ENCODE measurements at regions not wholly inside any gene's neighbourhood (a gene's known extent, or its start where the extent isn't known, plus 50 kb on each side); places are given as distances from the start of the nearest gene placed in this dataset.
"Not testable (repeated sequence)": the region's sequence is repeated elsewhere in the genome, so short reads cannot be mapped to it uniquely, and the experiment has no call there.

GRCh38 chrY:26352931-26353330, 731.0 kb downstream of the CDY1 start:
- H4K20me1 ChIP-seq (ENCODE audit: control insufficient read depth, insufficient read depth, low read length, poor library complexity, severe bottlenecking); H3K4me3 Mint-ChIP-seq; CTCF ChIA-PET; H3K4me3 ChIP-seq (ENCODE audit: control extremely low read depth in 1 of 5, extremely low read depth in 1 of 5, insufficient read depth in 1 of 5, low read depth in 2 of 5, low read length in 4 of 5); H2AFZ ChIP-seq (ENCODE audit: insufficient read depth, low read depth, low read length, poor library complexity, severe bottlenecking); intact Hi-C loops (cut with micrococcal nuclease); POLR2A ChIA-PET; H3K4me1 ChIP-seq (ENCODE audit: control insufficient read depth in 2 of 2, insufficient read depth in 2 of 2, low read length in 2 of 2); H3K9ac ChIP-seq (ENCODE audit: low read length); ATAC-seq (ENCODE audit: low read depth); H3K9me3 ChIP-seq (ENCODE audit: control extremely low read depth in 1 of 3, control insufficient read depth in 2 of 3, insufficient read depth in 1 of 3, low read length in 2 of 3); H3K4me2 ChIP-seq (replicated peaks; ENCODE audit: low read depth, low read length, poor library complexity, severe bottlenecking); H3K9me3 Mint-ChIP-seq (ENCODE audit: insufficient read depth); H3K36me3 ChIP-seq (replicated peaks in 1 of 2; ENCODE audit: control extremely low read depth in 1 of 2, control insufficient read depth in 1 of 2, extremely low read depth in 1 of 2, insufficient read depth in 2 of 2, low read length in 1 of 2); H3K27ac ChIP-seq (ENCODE audit: low read length in 2 of 2); H3K79me2 ChIP-seq (ENCODE audit: control insufficient read depth, insufficient read depth, low read length); H3K27ac Mint-ChIP-seq; H3K27me3 Mint-ChIP-seq; DNase-seq; H3K27me3 ChIP-seq (replicated peaks in 1 of 4; ENCODE audit: control extremely low read depth in 1 of 4, control insufficient read depth in 3 of 4, insufficient read depth in 4 of 4, low read length in 3 of 4); H3K4me1 Mint-ChIP-seq: not testable (repeated sequence)

DNA sequence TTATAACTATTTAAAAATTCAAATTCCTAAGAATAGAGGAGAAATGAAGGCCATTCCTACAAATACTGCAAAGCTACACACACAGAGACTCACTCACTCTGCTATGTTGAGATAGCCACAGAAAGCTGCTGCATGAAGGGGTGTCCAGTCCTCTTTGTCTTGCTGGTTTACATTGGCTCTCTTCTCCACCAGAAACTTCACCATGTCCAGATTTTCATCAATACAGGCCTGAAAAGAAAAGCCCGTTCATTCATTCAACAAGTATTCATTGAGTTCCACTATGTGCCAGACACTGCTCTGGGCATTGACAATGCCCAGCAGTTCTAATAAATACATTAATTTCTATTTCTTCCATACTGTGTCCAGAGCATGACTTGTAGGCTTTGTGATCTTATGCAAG, 732.3 kb downstream of the CDY1 start:
- Histone ChIP-seq H3K4me1 (ENCODE audit: control insufficient read depth in 2 of 2, insufficient read depth in 2 of 2, low read length in 2 of 2) (no peaks in the 10 kb centered on the region), H2AFZ (ENCODE audit: insufficient read depth, low read depth, low read length, poor library complexity, severe bottlenecking) (no peak overlapping the region), H4K20me1 (ENCODE audit: control insufficient read depth, insufficient read depth, low read length, poor library complexity, severe bottlenecking) (no peaks in the 10 kb centered on the region), H3K79me2 (ENCODE audit: control insufficient read depth, insufficient read depth, low read length) (no peaks in the 10 kb centered on the region), H3K27ac (ENCODE audit: low read length in 2 of 2) (no peak overlapping the region), H3K9me3 (ENCODE audit: control extremely low read depth in 1 of 3, control insufficient read depth in 2 of 3, insufficient read depth in 1 of 3, low read length in 2 of 3) (no peaks in the 10 kb centered on the region), H3K9ac (ENCODE audit: low read length) (no peak overlapping the region), H3K4me2 (replicated peaks; ENCODE audit: low read depth, low read length, poor library complexity, severe bottlenecking) (no peak overlapping the region), H3K4me3 (ENCODE audit: control extremely low read depth in 1 of 5, extremely low read depth in 1 of 5, insufficient read depth in 1 of 5, low read depth in 2 of 5, low read length in 4 of 5) (no peak overlapping the region), H3K27me3 (replicated peaks in 1 of 4; ENCODE audit: control extremely low read depth in 1 of 4, control insufficient read depth in 3 of 4, insufficient read depth in 4 of 4, low read length in 3 of 4) (no peaks in the 10 kb centered on the region), H3K36me3 (replicated peaks in 1 of 2; ENCODE audit: control extremely low read depth in 1 of 2, control insufficient read depth in 1 of 2, extremely low read depth in 1 of 2, insufficient read depth in 2 of 2, low read length in 1 of 2) (no peaks in the 10 kb centered on the region)
- ChIA-PET POLR2A (no interaction called here), CTCF (no interaction called here)
- H3K9me3 Mint-ChIP-seq (ENCODE audit: insufficient read depth), result no peaks in the 10 kb centered on the region
- no peaks in the 10 kb centered on the region for H3K27me3 Mint-ChIP-seq
- DNase-seq (no peak), ATAC-seq (ENCODE audit: low read depth) (no peak)
- intact Hi-C loops (cut with micrococcal nuclease), result no loop called here
- H3K4me3 Mint-ChIP-seq, result no peak overlapping the region
- no peak overlapping the region for H3K27ac Mint-ChIP-seq
- TF ChIP-seq, protein P1, sequence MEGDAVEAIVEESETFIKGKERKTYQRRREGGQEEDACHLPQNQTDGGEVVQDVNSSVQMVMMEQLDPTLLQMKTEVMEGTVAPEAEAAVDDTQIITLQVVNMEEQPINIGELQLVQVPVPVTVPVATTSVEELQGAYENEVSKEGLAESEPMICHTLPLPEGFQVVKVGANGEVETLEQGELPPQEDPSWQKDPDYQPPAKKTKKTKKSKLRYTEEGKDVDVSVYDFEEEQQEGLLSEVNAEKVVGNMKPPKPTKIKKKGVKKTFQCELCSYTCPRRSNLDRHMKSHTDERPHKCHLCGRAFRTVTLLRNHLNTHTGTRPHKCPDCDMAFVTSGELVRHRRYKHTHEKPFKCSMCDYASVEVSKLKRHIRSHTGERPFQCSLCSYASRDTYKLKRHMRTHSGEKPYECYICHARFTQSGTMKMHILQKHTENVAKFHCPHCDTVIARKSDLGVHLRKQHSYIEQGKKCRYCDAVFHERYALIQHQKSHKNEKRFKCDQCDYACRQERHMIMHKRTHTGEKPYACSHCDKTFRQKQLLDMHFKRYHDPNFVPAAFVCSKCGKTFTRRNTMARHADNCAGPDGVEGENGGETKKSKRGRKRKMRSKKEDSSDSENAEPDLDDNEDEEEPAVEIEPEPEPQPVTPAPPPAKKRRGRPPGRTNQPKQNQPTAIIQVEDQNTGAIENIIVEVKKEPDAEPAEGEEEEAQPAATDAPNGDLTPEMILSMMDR (IDR thresholded peaks at IDR 0.05), result no peak
- TF ChIP-seq EZH2 (IDR thresholded peaks at IDR 0.05; ENCODE audit: borderline replicate concordance, insufficient read depth, low read depth, low read length, poor library complexity, severe bottlenecking), result no peak
- no peaks in the 10 kb centered on the region for H3K4me1 Mint-ChIP-seq
- WGBS (ENCODE audit: insufficient coverage), result 71% methylated on average over 1 of the region's 1 CpG

DNA sequence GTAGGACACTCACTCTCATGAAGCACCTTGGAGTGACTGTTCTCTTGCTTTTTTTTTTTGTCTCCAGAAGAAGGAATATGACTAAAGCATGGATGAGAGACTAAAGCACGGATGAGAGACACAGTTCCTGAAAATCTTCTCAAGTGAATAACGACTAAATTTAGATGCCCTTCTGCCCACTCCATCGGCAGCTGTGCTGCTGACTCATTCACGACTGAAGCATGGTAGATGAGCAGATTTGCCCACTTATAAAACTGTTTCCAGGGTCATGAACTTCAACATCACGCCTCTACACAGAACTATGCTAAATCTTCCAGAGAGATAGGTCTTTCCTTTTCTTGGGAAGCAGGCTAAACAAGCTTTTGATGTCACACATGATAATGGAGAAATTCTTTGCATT, 738.0 kb downstream of the CDY1 start:
- POLR2A ChIA-PET, CTCF ChIA-PET, DNase-seq: not testable (repeated sequence)

More for the DNA sequence above, 738.0 kb downstream of the CDY1 start:
- H3K9me3 ChIP-seq (ENCODE audit: control extremely low read depth in 1 of 3, control insufficient read depth in 2 of 3, insufficient read depth in 1 of 3, low read length in 2 of 3); H2AFZ ChIP-seq (ENCODE audit: insufficient read depth, low read depth, low read length, poor library complexity, severe bottlenecking); H3K9me3 Mint-ChIP-seq (ENCODE audit: insufficient read depth); H3K27me3 Mint-ChIP-seq; H3K79me2 ChIP-seq (ENCODE audit: control insufficient read depth, insufficient read depth, low read length); H3K4me1 Mint-ChIP-seq; H3K36me3 ChIP-seq (replicated peaks in 1 of 2; ENCODE audit: control extremely low read depth in 1 of 2, control insufficient read depth in 1 of 2, extremely low read depth in 1 of 2, insufficient read depth in 2 of 2, low read length in 1 of 2); H3K4me3 Mint-ChIP-seq; H3K4me3 ChIP-seq (ENCODE audit: control extremely low read depth in 1 of 5, extremely low read depth in 1 of 5, insufficient read depth in 1 of 5, low read depth in 2 of 5, low read length in 4 of 5); H3K9ac ChIP-seq (ENCODE audit: low read length); H3K4me1 ChIP-seq (ENCODE audit: control insufficient read depth in 2 of 2, insufficient read depth in 2 of 2, low read length in 2 of 2); H3K27ac ChIP-seq (ENCODE audit: low read length in 2 of 2); intact Hi-C loops (cut with micrococcal nuclease); H3K4me2 ChIP-seq (replicated peaks; ENCODE audit: low read depth, low read length, poor library complexity, severe bottlenecking); H3K27me3 ChIP-seq (replicated peaks in 1 of 4; ENCODE audit: control extremely low read depth in 1 of 4, control insufficient read depth in 3 of 4, insufficient read depth in 4 of 4, low read length in 3 of 4); H3K27ac Mint-ChIP-seq; H4K20me1 ChIP-seq (ENCODE audit: control insufficient read depth, insufficient read depth, low read length, poor library complexity, severe bottlenecking); ATAC-seq (ENCODE audit: low read depth): not testable (repeated sequence)
- WGBS (ENCODE audit: insufficient coverage), result no CpG with 5 or more reads among the region's 5 CpGs
